ENCODE measurements at regions not wholly inside any gene's neighbourhood (a gene's known extent, or its start where the extent isn't known, plus 50 kb on each side); places are given as distances from the start of the nearest gene placed in this dataset.
"Not testable (repeated sequence)": the region's sequence is repeated elsewhere in the genome, so short reads cannot be mapped to it uniquely, and the experiment has no call there.

GRCh38 chrY:11834197-11834596 lies 866.8 kb upstream of the USP9Y start:
- not testable (repeated sequence) for TF ChIP-seq CTCF, POLR2A (IDR thresholded peaks at IDR 0.05)
